ENCODE measurements at regions not wholly inside any gene's neighbourhood (a gene's known extent, or its start where the extent isn't known, plus 50 kb on each side); places are given as distances from the start of the nearest gene placed in this dataset.

- DNase-seq (ENCODE audit: low spot score) (no peak), ATAC-seq (no peak)
- Mint-ChIP-seq H3K4me1 (0 out of 2 replicates have a peak, but pooled peaks cover 2% of the 10 kb centered on the region), H3K9me3 (peaks cover 9% of the 10 kb centered on the region), H3K36me3 (no peaks in the 10 kb centered on the region; the same call in 1 of the 2 replicates), H3K27me3 (ENCODE audit: low read depth) (no peaks in the 10 kb centered on the region), H3K27ac (no peak overlapping the region), H3K4me3 (no peak overlapping the region)
- CTCF ChIA-PET = no interaction called here
- TF ChIP-seq ATF3 (CRISPR knock-in tag; conservative IDR thresholded peaks at IDR 0.05) = no peak
- TF ChIP-seq CREM (CRISPR knock-in tag; IDR thresholded peaks at IDR 0.05) = no peak
- no peak for TF ChIP-seq CREB1 (CRISPR knock-in tag; IDR thresholded peaks at IDR 0.05)
- TF ChIP-seq ZNF423 (CRISPR knock-in tag; IDR thresholded peaks at IDR 0.05) = no peak
- no peak for TF ChIP-seq FOXP4 (CRISPR knock-in tag; IDR thresholded peaks at IDR 0.05)
- TF ChIP-seq E2F1 (CRISPR knock-in tag; IDR thresholded peaks at IDR 0.05) = no peak
- TF ChIP-seq ZNF281 (CRISPR knock-in tag; IDR thresholded peaks at IDR 0.05) = no peak
- TF ChIP-seq IRF2 (CRISPR knock-in tag; IDR thresholded peaks at IDR 0.05; ENCODE audit: borderline replicate concordance, low read depth) = no peak
- no peak for TF ChIP-seq NR3C1 (CRISPR knock-in tag; conservative IDR thresholded peaks at IDR 0.05; ENCODE audit: low read depth)
- no peak for TF ChIP-seq NFATC4 (CRISPR knock-in tag; IDR thresholded peaks at IDR 0.05)
- POLR2A ChIA-PET = no interaction called here
These were observed 474.7 kb upstream of the HS6ST1 start for GRCh38 chr2:128793404-128793803.

GRCh38 chr2:128794285-128794684, 475.6 kb upstream of the HS6ST1 start:
- Mint-ChIP-seq H3K4me3 (no peak overlapping the region), H3K27me3 (ENCODE audit: low read depth) (no peaks in the 10 kb centered on the region), H3K9me3 (no peaks in the 10 kb centered on the region), H3K4me1 (0 out of 2 replicates have a peak, but pooled peaks cover 2% of the 10 kb centered on the region), H3K36me3 (no peaks in the 10 kb centered on the region), H3K27ac (no peak overlapping the region)
- TF ChIP-seq TP53 (CRISPR knock-in tag; IDR thresholded peaks at IDR 0.05) (no peak), FOXP1 (CRISPR knock-in tag; IDR thresholded peaks at IDR 0.05; ENCODE audit: borderline replicate concordance) (no peak), ZNF232 (CRISPR knock-in tag; IDR thresholded peaks at IDR 0.05) (no peak), EMX1 (CRISPR knock-in tag; IDR thresholded peaks at IDR 0.05) (no peak), ELF4 (CRISPR knock-in tag; IDR thresholded peaks at IDR 0.05; ENCODE audit: low read depth) (no peak), ATF2 (CRISPR knock-in tag; IDR thresholded peaks at IDR 0.05; ENCODE audit: borderline replicate concordance, low read depth) (no peak), ARID4B (CRISPR knock-in tag; IDR thresholded peaks at IDR 0.05; ENCODE audit: borderline replicate concordance) (no peak), OVOL2 (CRISPR knock-in tag; IDR thresholded peaks at IDR 0.05; ENCODE audit: borderline replicate concordance) (no peak), ZNF425 (CRISPR knock-in tag; conservative IDR thresholded peaks at IDR 0.05) (no peak), ESRRA (CRISPR knock-in tag; IDR thresholded peaks at IDR 0.05; ENCODE audit: borderline replicate concordance) (no peak), IRF2 (CRISPR knock-in tag; IDR thresholded peaks at IDR 0.05; ENCODE audit: borderline replicate concordance, low read depth) (no peak)
- CTCF ChIA-PET = no interaction called here
- POLR2A ChIA-PET = no interaction called here
- no peak for ATAC-seq
- DNase-seq (ENCODE audit: low spot score) = no peak
